Gastrocnemius medialis (tissue), 4 donors: ENCODE measurements at regions not wholly inside any gene's neighbourhood (a gene's known extent, or its start where the extent isn't known, plus 50 kb on each side); places are given as distances from the start of the nearest gene placed in this dataset.
A peak's percentile ranks its signal among the peaks of the same experiment; 100 is the strongest.

Source experiments
- ATAC-seq, 2 donors: fragments of 150-250 bp; one replicate each; pipeline ENCODE4 v1.9.1; 2016
- DNase-seq, 2 donors: peaks; one replicate each; pipeline ENCODE4 v3.0.0-alpha.2; 2019
- H3K27ac ChIP-seq, 4 donors: fragments of 200-600 bp; sonication (generic); 1 replicate in 1 of 4; 2 replicates in 3 of 4; pipeline ENCODE4 v1.5.1; 2016 to 2018; ENCODE audit warnings: mild to moderate bottlenecking in 2 of 4, moderate library complexity in 1 of 4
- H3K27me3 ChIP-seq, 3 donors: fragments of 200-600 bp; sonication (generic) in 2 of 3; 1 replicate in 1 of 3; 2 replicates in 2 of 3; pipeline versions ENCODE4 v1.5.1 to v1.6.0; 2016 to 2019; ENCODE audit warnings: mild to moderate bottlenecking in 1 of 3, moderate library complexity in 1 of 3
- H3K36me3 ChIP-seq, 2 donors: fragments of 200-600 bp; sonication (generic) in 1 of 2; one replicate each; pipeline ENCODE4 v1.5.1; 2017 to 2018
- H3K4me1 ChIP-seq, 2 donors: fragments of 200-600 bp; sonication (generic) in 1 of 2; one replicate each; pipeline ENCODE4 v1.5.1; 2016 to 2017; ENCODE audit warnings: mild to moderate bottlenecking in 2 of 2
- H3K4me3 ChIP-seq, 4 donors: fragments of 200-600 bp; sonication (generic) in 3 of 4; 1 replicate in 1 of 4; 2 replicates in 3 of 4; pipeline ENCODE4 v1.5.1; 2016 to 2019; ENCODE audit warnings: mild to moderate bottlenecking in 2 of 4
- H3K9me3 ChIP-seq, 3 donors: fragments of 200-600 bp; sonication (generic) in 2 of 3; 1 replicate in 1 of 3; 2 replicates in 2 of 3; pipeline ENCODE4 v1.5.1; 2016 to 2019
- POLR2A ChIP-seq, 2 donors: fragments of 450-650 bp; IDR thresholded peaks; one replicate each; pipeline ENCODE4 v1.6.1; 2017; ENCODE audit warnings: antibody characterized with exemption in 2 of 2, mild to moderate bottlenecking in 2 of 2, moderate library complexity in 2 of 2
- in situ Hi-C, 4 donors: fragments of 200-750 bp; cut with MboI; loops; one replicate each; pipeline versions ENCODE4 v1.15.0 to v1.8.0; 2017; ENCODE audit warnings: low sequenced_read_pairs in 4 of 4
- intact Hi-C: fragments of 100-400 bp; cut with DNase I; formaldehyde crosslinking; loops from one replicate; pipeline ENCODE4 v1.15.1; 2023; ENCODE audit warnings: low total_unique reads
- TF ChIP-seq, protein P1 (sequence below), 5 experiments: fragments of 450-650 bp in 3 of 5; fragments of 200-600 bp in 2 of 5; sonication (generic) in 2 of 5; IDR thresholded peaks in 4 of 5; conservative IDR thresholded peaks in 1 of 5; 1 replicate in 4 of 5; 2 replicates in 1 of 5; pipeline ENCODE4 v1.5.1; 2016 to 2019; ENCODE audit warnings: antibody characterized with exemption in 5 of 5, mild to moderate bottlenecking in 3 of 5, moderate library complexity in 3 of 5

DNA sequence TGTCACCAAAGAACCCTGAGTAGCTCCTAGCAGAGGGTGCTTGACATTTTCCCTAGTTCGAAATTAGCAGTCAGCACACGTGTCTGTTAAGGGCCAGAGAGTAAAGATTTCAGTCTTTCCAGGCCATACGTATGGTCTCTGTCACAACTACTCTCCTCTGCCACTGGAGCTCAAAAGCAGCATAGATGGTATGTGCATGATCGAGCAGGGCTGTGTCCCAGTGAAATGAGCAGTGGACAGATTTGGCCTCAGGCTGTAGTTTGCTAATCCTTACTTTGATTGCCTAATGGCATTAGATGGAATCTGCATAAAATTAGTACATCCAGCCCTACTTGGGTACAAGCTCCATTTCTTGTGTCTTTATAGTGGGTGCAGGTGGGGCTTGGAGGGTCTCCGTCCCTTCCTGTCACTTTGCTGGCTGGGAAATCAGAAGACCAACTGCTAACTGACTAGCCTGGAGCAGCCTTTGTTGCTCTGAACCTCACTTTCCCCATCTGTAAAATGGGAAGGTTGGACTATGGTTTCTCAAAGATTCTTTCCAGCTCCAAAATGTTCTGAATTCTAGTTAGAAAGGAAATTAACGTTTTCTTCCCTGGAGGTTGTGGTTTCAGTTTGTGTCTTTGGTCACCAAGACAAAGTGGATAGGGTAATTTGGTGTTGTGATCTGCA is 108.5 kb downstream of the GLI2 start:
- Histone ChIP-seq H3K36me3 (no peaks in the 10 kb centered on the region), H3K9me3 (no peaks in the 10 kb centered on the region), H3K4me3 (no peak overlapping the region), H3K27me3 (no peaks in the 10 kb centered on the region), H3K27ac (no peak overlapping the region), H3K4me1 (no peaks in the 10 kb centered on the region)
- no peak for DNase-seq
- intact Hi-C loops (no loop called here), in situ Hi-C loops (no loop called here)
- TF ChIP-seq, protein P1, sequence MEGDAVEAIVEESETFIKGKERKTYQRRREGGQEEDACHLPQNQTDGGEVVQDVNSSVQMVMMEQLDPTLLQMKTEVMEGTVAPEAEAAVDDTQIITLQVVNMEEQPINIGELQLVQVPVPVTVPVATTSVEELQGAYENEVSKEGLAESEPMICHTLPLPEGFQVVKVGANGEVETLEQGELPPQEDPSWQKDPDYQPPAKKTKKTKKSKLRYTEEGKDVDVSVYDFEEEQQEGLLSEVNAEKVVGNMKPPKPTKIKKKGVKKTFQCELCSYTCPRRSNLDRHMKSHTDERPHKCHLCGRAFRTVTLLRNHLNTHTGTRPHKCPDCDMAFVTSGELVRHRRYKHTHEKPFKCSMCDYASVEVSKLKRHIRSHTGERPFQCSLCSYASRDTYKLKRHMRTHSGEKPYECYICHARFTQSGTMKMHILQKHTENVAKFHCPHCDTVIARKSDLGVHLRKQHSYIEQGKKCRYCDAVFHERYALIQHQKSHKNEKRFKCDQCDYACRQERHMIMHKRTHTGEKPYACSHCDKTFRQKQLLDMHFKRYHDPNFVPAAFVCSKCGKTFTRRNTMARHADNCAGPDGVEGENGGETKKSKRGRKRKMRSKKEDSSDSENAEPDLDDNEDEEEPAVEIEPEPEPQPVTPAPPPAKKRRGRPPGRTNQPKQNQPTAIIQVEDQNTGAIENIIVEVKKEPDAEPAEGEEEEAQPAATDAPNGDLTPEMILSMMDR (IDR thresholded peaks at IDR 0.05 in 4 of 5, conservative IDR thresholded peaks at IDR 0.05 in 1 of 5) = no peak
- TF ChIP-seq POLR2A (IDR thresholded peaks at IDR 0.05) = no peak
- no peak for ATAC-seq

- no peak overlapping the region for H3K27ac ChIP-seq
- H3K9me3 ChIP-seq = no peaks in the 10 kb centered on the region
- ATAC-seq (peak; percentile 46 to 53), DNase-seq (peak; percentile 17 to 40)
- in situ Hi-C loops = no loop called here
- H3K36me3 ChIP-seq = no peaks in the 10 kb centered on the region
- no peaks in the 10 kb centered on the region for H3K27me3 ChIP-seq
- H3K4me3 ChIP-seq = no peak overlapping the region
- TF ChIP-seq, protein P1 (IDR thresholded peaks at IDR 0.05 in 4 of 5, conservative IDR thresholded peaks at IDR 0.05 in 1 of 5) = no peak
- TF ChIP-seq POLR2A (IDR thresholded peaks at IDR 0.05) = no peak
- no peaks in the 10 kb centered on the region for H3K4me1 ChIP-seq
- intact Hi-C loops = no loop called here
Measured at GRCh38 chr2:120845277-120845676, 109.6 kb downstream of the GLI2 start.

- Histone ChIP-seq H3K27ac (no peak overlapping the region), H3K4me1 (no peaks in the 10 kb centered on the region), H3K4me3 (no peak overlapping the region), H3K9me3 (no peaks in the 10 kb centered on the region), H3K27me3 (no peaks in the 10 kb centered on the region), H3K36me3 (no peaks in the 10 kb centered on the region)
- TF ChIP-seq POLR2A (IDR thresholded peaks at IDR 0.05) = no peak
- TF ChIP-seq, protein P1 (IDR thresholded peaks at IDR 0.05 in 4 of 5, conservative IDR thresholded peaks at IDR 0.05 in 1 of 5) = no peak
- intact Hi-C loops (no loop called here), in situ Hi-C loops (no loop called here)
- no peak for DNase-seq
- no peak for ATAC-seq
Measured at GRCh38 chr2:120846406-120847095, 110.9 kb downstream of the GLI2 start.

DNA sequence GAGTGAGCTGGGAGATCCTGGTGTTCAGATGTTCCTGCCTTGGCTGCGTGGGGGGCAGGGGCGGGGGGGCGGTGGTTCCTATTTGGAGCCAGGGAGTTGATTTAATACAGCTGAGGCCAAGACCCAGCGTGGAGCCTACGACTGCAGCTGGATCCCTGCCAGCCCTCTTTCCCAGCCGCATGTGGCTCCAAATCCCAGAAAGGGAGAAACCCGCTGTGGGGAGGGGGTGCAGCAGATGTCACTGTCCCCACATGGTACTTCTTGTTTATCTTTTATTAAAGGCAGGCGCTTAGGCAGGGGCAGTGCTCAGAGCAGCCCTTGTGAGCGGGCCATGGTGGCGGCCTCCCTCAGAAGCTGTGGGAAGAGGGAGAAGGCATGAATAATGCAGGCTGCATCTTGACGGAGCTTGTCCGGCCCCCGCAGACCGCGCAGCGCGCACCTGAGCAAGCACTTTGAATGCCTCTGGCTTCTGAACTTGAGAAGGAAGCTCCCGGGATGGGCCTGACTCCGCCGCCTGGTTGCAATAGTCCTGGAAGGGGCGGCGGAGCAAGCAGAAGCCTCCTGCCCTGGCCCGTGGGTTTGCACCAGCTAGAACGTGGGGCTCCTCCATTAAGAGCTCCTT is 112.1 kb downstream of the GLI2 start:
- intact Hi-C loops = no loop called here
- TF ChIP-seq, protein P1 (IDR thresholded peaks at IDR 0.05 in 4 of 5, conservative IDR thresholded peaks at IDR 0.05 in 1 of 5) = no peak
- no peak for TF ChIP-seq POLR2A (IDR thresholded peaks at IDR 0.05)
- no peak for ATAC-seq

More for the DNA sequence above, 112.1 kb downstream of the GLI2 start:
- Histone ChIP-seq H3K9me3 (no peaks in the 10 kb centered on the region), H3K27me3 (no peaks in the 10 kb centered on the region), H3K27ac (no peak overlapping the region), H3K4me3 (no peak overlapping the region), H3K4me1 (no peaks in the 10 kb centered on the region), H3K36me3 (no peaks in the 10 kb centered on the region)
- in situ Hi-C loops = no loop called here
- DNase-seq = no peak
